Thyroid gland (tissue), 4 donors: ENCODE measurements at regions not wholly inside any gene's neighbourhood (a gene's known extent, or its start where the extent isn't known, plus 50 kb on each side); places are given as distances from the start of the nearest gene placed in this dataset.

Source experiments
- CTCF ChIP-seq, 6 experiments: fragments of 200-600 bp in 3 of 6; fragments of 450-650 bp in 3 of 6; sonication (generic) in 3 of 6; IDR thresholded peaks; one replicate each; pipeline ENCODE4 v1.5.1; 2016 to 2019; ENCODE audit warnings: antibody characterized with exemption in 6 of 6, mild to moderate bottlenecking in 2 of 6, inconsistent platforms in 1 of 6, moderate library complexity in 1 of 6
- POLR2A ChIP-seq, 2 donors: fragments of 450-650 bp; IDR thresholded peaks; one replicate each; pipeline ENCODE4 v1.6.1; 2017; ENCODE audit warnings: antibody characterized with exemption in 2 of 2, mild to moderate bottlenecking in 2 of 2, moderate library complexity in 1 of 2

GRCh38 chr16:74070237-74070636 is 226.4 kb upstream of the PSMD7 start:
- TF ChIP-seq CTCF (IDR thresholded peaks at IDR 0.05) (no peak), POLR2A (IDR thresholded peaks at IDR 0.05) (no peak)
